ENCODE measurements at regions not wholly inside any gene's neighbourhood (a gene's known extent, or its start where the extent isn't known, plus 50 kb on each side); places are given as distances from the start of the nearest gene placed in this dataset.

DNA sequence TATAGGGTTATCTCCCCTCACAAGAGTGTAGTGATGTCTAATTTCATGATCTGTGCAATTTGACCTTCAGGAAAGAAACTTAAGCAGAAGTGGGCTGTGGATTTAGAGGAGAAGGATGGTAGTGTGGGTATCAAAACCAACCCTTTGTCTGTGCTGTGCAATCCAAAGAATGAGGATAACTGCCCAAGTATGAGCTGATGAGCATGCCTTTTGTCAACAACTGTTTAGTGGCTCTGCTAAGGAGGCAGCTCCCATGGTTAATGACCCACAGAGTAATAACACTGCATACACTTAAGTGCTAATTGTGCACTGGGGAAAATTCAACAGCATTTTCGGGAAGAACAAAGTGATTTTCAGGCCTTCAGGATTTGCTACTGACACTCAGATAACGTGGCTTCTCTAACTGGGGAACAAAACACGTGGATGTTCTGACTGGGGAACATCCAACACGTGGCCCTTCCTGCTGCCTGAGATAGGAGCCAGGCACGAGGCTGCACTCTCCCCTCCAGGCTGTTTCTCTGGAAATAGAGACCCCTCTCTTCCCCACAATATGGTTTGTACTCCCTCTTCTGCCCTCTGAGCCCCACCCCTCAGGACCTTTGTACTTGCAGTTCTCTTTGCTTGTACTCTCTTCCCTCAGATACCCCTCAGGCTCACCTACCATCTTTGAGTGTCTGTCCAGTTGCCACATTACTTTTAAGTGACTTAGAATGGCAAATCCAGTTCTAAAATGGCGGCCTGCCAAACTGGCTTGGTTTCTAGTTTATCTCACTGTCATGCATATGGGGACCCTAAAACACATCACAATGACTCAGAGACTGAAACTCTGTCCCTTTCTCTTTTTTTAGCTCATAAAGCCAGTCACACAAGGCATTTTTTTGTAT, 234.9 kb upstream of the POU2AF2 start:
- BruUV-seq (replicated peaks): no TSS peak
- Histone ChIP-seq H3K27me3 (ENCODE audit: control insufficient read depth, insufficient read depth, low read length) (no peaks in the 10 kb centered on the region), H3K27ac (ENCODE audit: low read length) (no peak overlapping the region), H3K4me3 (ENCODE audit: low read depth in 2 of 2, low read length in 2 of 2) (no peak overlapping the region), H3K36me3 (ENCODE audit: control insufficient read depth, insufficient read depth, low read length) (no peaks in the 10 kb centered on the region), H3K9me3 (ENCODE audit: control insufficient read depth, insufficient read depth, low read depth, low read length) (no peaks in the 10 kb centered on the region), H3K4me1 (ENCODE audit: control insufficient read depth, insufficient read depth, low read length) (no peaks in the 10 kb centered on the region)
- ATAC-seq (no peak), DNase-seq (ENCODE audit: low read depth, low spot score) (no peak)
- CTCF ChIA-PET: no interaction called here
- TF ChIP-seq, protein P1, sequence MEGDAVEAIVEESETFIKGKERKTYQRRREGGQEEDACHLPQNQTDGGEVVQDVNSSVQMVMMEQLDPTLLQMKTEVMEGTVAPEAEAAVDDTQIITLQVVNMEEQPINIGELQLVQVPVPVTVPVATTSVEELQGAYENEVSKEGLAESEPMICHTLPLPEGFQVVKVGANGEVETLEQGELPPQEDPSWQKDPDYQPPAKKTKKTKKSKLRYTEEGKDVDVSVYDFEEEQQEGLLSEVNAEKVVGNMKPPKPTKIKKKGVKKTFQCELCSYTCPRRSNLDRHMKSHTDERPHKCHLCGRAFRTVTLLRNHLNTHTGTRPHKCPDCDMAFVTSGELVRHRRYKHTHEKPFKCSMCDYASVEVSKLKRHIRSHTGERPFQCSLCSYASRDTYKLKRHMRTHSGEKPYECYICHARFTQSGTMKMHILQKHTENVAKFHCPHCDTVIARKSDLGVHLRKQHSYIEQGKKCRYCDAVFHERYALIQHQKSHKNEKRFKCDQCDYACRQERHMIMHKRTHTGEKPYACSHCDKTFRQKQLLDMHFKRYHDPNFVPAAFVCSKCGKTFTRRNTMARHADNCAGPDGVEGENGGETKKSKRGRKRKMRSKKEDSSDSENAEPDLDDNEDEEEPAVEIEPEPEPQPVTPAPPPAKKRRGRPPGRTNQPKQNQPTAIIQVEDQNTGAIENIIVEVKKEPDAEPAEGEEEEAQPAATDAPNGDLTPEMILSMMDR (IDR thresholded peaks at IDR 0.05): no peak
- TF ChIP-seq TCF7L2 (IDR thresholded peaks at IDR 0.05; ENCODE audit: low read depth, low read length) (no peak), SIN3A (IDR thresholded peaks at IDR 0.05; ENCODE audit: borderline replicate concordance, insufficient read depth, low read depth, low read length) (no peak)
- intact Hi-C loops (cut with micrococcal nuclease; ENCODE audit: unreplicated experiment) (no loop called here), in situ Hi-C loops (cut with HindIII; ENCODE audit: low pct_unique_long_range_greater_than_20kb, low sequenced_read_pairs) (no loop called here)
- POLR2A ChIA-PET: no interaction called here

DNA sequence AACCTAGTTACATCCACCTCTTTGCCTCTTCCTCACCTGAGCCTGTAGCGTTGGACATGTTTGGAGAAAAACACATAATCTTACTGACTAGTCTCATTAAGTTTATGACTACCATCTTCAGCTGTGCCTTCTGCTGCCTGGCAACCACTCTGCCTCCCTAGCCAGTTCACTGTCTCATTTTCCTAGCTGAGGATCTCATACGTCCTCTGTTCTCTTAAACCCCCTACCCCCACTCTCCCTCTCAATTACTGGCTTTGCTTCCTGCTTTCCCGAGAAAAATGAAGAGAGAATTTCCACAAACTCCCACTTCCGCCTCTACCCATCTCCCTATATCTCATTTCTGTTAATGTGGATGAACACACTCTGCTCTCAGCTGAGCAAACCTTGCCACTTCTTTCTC, 239.3 kb upstream of the POU2AF2 start:
- no peaks in the 10 kb centered on the region for H3K4me1 ChIP-seq (ENCODE audit: control insufficient read depth, insufficient read depth, low read length)
- H3K9me3 ChIP-seq (ENCODE audit: control insufficient read depth, insufficient read depth, low read depth, low read length): no peaks in the 10 kb centered on the region
- DNase-seq (ENCODE audit: low read depth, low spot score): no peak
- POLR2A ChIA-PET: no interaction called here
- H3K36me3 ChIP-seq (ENCODE audit: control insufficient read depth, insufficient read depth, low read length): no peaks in the 10 kb centered on the region
- intact Hi-C loops (cut with micrococcal nuclease; ENCODE audit: unreplicated experiment) (no loop called here), in situ Hi-C loops (cut with HindIII; ENCODE audit: low pct_unique_long_range_greater_than_20kb, low sequenced_read_pairs) (no loop called here)
- no peak for ATAC-seq
- BruUV-seq (replicated peaks): no TSS peak
- TF ChIP-seq POLR2AphosphoS5 (IDR thresholded peaks at IDR 0.05; ENCODE audit: low read depth, low read length) (no peak), TCF7L2 (IDR thresholded peaks at IDR 0.05; ENCODE audit: low read depth, low read length) (no peak), SIN3A (IDR thresholded peaks at IDR 0.05; ENCODE audit: borderline replicate concordance, insufficient read depth, low read depth, low read length) (no peak)
- TF ChIP-seq, protein P1 (IDR thresholded peaks at IDR 0.05): no peak
- TF ChIP-seq, protein P2, sequence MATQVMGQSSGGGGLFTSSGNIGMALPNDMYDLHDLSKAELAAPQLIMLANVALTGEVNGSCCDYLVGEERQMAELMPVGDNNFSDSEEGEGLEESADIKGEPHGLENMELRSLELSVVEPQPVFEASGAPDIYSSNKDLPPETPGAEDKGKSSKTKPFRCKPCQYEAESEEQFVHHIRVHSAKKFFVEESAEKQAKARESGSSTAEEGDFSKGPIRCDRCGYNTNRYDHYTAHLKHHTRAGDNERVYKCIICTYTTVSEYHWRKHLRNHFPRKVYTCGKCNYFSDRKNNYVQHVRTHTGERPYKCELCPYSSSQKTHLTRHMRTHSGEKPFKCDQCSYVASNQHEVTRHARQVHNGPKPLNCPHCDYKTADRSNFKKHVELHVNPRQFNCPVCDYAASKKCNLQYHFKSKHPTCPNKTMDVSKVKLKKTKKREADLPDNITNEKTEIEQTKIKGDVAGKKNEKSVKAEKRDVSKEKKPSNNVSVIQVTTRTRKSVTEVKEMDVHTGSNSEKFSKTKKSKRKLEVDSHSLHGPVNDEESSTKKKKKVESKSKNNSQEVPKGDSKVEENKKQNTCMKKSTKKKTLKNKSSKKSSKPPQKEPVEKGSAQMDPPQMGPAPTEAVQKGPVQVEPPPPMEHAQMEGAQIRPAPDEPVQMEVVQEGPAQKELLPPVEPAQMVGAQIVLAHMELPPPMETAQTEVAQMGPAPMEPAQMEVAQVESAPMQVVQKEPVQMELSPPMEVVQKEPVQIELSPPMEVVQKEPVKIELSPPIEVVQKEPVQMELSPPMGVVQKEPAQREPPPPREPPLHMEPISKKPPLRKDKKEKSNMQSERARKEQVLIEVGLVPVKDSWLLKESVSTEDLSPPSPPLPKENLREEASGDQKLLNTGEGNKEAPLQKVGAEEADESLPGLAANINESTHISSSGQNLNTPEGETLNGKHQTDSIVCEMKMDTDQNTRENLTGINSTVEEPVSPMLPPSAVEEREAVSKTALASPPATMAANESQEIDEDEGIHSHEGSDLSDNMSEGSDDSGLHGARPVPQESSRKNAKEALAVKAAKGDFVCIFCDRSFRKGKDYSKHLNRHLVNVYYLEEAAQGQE (IDR thresholded peaks at IDR 0.05; ENCODE audit: insufficient read depth in 1 of 2, low read depth in 2 of 2, low read length in 1 of 2): no peak
- no peak overlapping the region for H3K27ac ChIP-seq (ENCODE audit: low read length)
- H3K4me3 ChIP-seq (ENCODE audit: low read depth in 2 of 2, low read length in 2 of 2): no peak overlapping the region
- H3K27me3 ChIP-seq (ENCODE audit: control insufficient read depth, insufficient read depth, low read length): no peaks in the 10 kb centered on the region
- CTCF ChIA-PET: no interaction called here
